C4-2B (cell line): ENCODE measurements at regions not wholly inside any gene's neighbourhood (a gene's known extent, or its start where the extent isn't known, plus 50 kb on each side); places are given as distances from the start of the nearest gene placed in this dataset.

Experiments used
- ZFX ChIP-seq: fragments of 450-650 bp; IDR thresholded peaks from 2 replicates; pipeline ENCODE4 v1.6.1; 2017
- TF ChIP-seq, protein P1 (sequence below): fragments of 450-650 bp; conservative IDR thresholded peaks from 2 replicates; pipeline ENCODE4 v1.5.1; 2017; ENCODE audit warnings: mild to moderate bottlenecking

DNA sequence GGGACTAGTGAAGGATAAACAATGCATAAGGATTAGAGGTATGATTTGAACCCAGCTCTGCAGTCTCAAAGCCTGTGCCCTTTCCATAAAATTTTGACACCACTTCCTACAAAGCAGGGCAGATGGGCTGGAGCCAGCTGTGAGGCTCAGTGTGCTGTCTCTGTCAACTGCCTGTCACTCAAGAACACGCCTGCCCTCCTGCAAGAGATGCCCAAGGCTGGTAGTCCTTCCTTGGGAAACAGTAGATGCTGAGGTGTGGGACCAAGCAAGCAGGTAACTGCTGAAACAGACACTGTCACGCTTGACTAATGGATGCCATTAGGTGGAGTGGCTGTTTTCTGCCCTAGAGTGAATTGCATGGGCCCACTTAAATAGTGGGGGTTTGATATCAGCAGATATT, 402.0 kb downstream of the PTPRU start:
- TF ChIP-seq, protein P1, sequence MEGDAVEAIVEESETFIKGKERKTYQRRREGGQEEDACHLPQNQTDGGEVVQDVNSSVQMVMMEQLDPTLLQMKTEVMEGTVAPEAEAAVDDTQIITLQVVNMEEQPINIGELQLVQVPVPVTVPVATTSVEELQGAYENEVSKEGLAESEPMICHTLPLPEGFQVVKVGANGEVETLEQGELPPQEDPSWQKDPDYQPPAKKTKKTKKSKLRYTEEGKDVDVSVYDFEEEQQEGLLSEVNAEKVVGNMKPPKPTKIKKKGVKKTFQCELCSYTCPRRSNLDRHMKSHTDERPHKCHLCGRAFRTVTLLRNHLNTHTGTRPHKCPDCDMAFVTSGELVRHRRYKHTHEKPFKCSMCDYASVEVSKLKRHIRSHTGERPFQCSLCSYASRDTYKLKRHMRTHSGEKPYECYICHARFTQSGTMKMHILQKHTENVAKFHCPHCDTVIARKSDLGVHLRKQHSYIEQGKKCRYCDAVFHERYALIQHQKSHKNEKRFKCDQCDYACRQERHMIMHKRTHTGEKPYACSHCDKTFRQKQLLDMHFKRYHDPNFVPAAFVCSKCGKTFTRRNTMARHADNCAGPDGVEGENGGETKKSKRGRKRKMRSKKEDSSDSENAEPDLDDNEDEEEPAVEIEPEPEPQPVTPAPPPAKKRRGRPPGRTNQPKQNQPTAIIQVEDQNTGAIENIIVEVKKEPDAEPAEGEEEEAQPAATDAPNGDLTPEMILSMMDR: no peak
- TF ChIP-seq ZFX: no peak
